GM08714 (cell line): ENCODE measurements at regions not wholly inside any gene's neighbourhood (a gene's known extent, or its start where the extent isn't known, plus 50 kb on each side); places are given as distances from the start of the nearest gene placed in this dataset.

Source experiments
- H3K4me3 ChIP-seq: fragments of 200-500 bp; sonication (Bioruptor generic); 2 replicates; pipeline ENCODE4 v1.5.1; 2014; ENCODE audit warnings: mild to moderate bottlenecking, low read length, inconsistent platforms
- ZNF274 ChIP-seq: IDR thresholded peaks from 2 replicates; pipeline ENCODE4 v1.6.1; 2012; ENCODE audit warnings: mild to moderate bottlenecking, low read depth, low read length

GRCh38 chr15:98416222-98416855 is 232.0 kb upstream of the IGF1R start:
- no peak for TF ChIP-seq ZNF274
- H3K4me3 ChIP-seq = no peak overlapping the region

DNA sequence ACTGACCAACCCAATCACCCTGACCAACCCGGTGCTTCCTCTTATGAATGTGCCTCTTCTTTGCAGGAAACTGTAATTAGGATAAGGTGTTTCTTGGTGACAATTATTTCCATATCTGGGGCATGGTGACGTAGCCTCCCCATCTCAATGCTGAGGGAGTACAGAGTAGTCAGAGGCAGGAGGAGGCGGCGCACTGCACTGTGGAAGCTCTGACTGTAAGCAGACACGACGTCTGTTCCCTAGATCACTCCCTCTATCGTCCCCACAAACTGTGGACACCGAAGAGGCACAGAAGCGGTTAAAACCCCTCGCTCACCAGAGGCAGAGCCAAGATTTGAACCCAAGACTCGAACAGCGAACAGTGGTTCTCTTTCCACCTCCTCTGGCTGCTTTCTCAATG is 231.0 kb upstream of the IGF1R start:
- TF ChIP-seq ZNF274 = no peak
- H3K4me3 ChIP-seq = no peak overlapping the region

- no peak for TF ChIP-seq ZNF274
- no peak overlapping the region for H3K4me3 ChIP-seq
These were observed 230.2 kb upstream of the IGF1R start for GRCh38 chr15:98418122-98418521.

- H3K4me3 ChIP-seq = no peak overlapping the region
- TF ChIP-seq ZNF274 = no peak
These were observed 229.1 kb upstream of the IGF1R start for GRCh38 chr15:98419173-98419780.

GRCh38 chr15:98420837-98421236 is 227.5 kb upstream of the IGF1R start:
- H3K4me3 ChIP-seq = no peak overlapping the region
- no peak for TF ChIP-seq ZNF274

GRCh38 chr15:98421419-98422129 is 226.8 kb upstream of the IGF1R start:
- no peak for TF ChIP-seq ZNF274
- H3K4me3 ChIP-seq = no peak overlapping the region

GRCh38 chr15:98422130-98422478 is 226.2 kb upstream of the IGF1R start:
- no peak overlapping the region for H3K4me3 ChIP-seq
- no peak for TF ChIP-seq ZNF274

DNA sequence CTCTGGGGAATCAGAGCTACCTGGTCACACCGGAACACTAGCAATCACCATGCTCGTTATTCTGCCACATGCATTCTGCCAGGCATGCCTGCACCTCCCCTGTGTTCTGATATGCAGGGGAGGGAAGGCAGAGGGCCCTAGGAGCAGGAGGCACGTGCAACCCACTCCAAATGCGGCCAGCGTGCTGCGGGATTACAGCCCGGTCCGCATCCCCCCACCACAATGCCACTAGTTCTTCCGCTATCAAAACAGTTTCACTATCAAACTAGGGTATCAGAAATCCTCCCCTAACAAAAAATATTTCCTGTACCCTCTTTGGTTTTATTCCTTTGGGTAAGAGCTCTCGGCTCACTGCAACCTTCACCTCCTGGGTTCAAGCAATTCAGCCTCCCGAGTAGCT is 223.2 kb upstream of the IGF1R start:
- H3K4me3 ChIP-seq = no peak overlapping the region
- TF ChIP-seq ZNF274 = no peak

- no peak for TF ChIP-seq ZNF274
These were observed 221.0 kb upstream of the IGF1R start for GRCh38 chr15:98427321-98427720.

DNA sequence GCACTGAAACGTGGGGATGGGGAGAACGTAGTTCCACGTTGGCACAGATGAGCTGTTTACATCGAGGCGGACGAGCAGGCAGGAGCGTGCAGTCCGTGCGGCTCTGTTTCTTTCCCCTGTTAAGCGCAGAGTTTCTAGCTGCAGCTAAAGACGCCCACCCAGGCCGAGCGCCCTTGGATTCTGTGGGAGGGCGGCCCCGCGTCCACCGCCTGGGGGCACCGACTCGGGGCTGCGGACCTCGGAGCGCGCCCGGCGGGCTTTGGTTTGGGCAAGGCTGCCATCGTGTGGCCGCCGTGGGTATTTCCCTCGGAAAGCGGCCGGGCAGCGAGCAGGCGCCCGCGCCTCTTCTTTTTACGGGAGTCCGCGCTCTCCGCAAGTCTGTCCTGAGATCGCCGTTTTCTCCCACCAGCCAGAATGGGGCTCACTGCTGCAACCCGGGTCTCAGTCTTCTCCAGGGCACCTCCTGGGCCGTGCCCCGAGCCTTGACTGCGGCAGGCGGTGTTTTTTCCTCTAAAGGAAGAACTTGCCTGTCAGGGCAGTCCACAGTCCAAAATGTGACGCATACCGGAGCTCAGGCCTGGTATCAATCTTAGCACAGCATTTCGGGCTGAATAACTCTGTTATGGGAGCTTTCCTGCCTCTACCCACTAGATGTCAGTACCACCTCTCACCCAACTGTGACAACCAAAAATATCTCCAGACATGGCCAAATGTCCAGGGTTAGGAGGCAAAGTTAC is 219.9 kb upstream of the IGF1R start:
- peak overlapping the region; percentile 12; the same call in 1 of the 2 replicates for H3K4me3 ChIP-seq
- no peak for TF ChIP-seq ZNF274

More at GRCh38 chr15:98427321-98427720, 221.0 kb upstream of the IGF1R start:
- no peak overlapping the region for H3K4me3 ChIP-seq

DNA sequence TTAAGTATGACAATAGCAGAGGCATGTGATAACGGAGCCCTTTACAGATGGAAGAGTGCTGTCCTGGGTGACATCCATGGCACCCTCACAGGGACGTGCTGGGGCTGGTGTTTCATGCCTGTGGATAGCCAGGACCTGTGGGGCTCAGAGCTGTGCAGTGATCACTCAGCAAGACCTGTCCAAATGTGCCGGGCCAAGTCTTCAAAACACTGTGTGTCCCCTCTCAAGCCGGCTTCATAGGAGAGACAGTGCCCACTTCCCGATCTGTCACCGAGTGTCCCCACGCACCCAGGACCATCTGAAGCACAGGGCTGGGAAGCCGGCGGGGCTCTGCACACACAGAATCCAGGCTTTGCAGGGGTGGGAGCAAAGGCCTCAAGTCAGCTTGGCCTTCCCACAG is 217.2 kb upstream of the IGF1R start:
- no peak overlapping the region for H3K4me3 ChIP-seq
- no peak for TF ChIP-seq ZNF274

DNA sequence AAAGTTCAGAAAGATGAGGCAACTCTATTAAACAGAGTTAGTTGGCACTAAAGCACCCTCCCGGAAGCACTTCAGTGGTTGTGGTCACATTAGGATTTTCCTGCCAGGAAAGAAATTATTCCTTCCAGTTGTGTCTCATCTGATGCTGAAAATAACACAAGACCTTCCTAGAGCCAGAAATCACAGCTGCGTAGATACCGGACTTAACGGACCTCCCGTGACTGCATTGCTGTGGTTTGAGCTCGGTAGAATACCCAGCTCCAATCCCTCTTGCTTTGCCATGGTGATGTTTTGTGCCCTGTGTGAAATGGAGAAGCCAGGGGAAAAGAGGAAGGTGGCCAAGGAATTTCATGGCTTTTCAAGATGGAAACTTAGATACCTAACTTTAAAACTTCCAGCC is 215.0 kb upstream of the IGF1R start:
- H3K4me3 ChIP-seq = no peak overlapping the region
- TF ChIP-seq ZNF274 = no peak

DNA sequence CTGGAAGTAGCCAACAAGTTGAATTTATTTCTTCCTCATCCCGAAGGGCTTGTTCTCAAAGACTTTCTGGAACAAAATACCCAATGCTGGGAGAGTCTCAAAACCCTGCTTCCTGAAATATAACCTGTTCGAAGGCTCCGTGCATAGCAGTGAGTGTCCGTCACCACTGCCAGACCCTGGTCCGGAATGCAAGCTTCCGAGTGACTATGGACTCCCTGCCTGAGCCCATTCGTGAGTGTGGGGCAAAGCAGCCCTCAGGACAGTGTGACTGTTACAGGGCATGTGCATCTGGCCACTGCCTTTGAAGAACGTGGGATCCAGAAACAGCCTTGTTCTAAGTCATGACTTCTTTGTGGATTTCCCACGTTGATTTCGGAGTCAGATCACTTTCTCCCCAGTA is 214.5 kb upstream of the IGF1R start:
- H3K4me3 ChIP-seq = no peak overlapping the region
- no peak for TF ChIP-seq ZNF274

- TF ChIP-seq ZNF274 = no peak
- H3K4me3 ChIP-seq = no peak overlapping the region
These were observed 210.6 kb upstream of the IGF1R start for GRCh38 chr15:98437752-98438151.

- no peak for TF ChIP-seq ZNF274
- H3K4me3 ChIP-seq = no peak overlapping the region
These were observed 210.0 kb upstream of the IGF1R start for GRCh38 chr15:98438326-98438725.
